Astrocyte (in vitro differentiated cells and primary cell): ENCODE measurements at regions not wholly inside any gene's neighbourhood (a gene's known extent, or its start where the extent isn't known, plus 50 kb on each side); places are given as distances from the start of the nearest gene placed in this dataset.

Source experiments
- DNase-seq: peaks from one replicate; pipeline ENCODE4 v3.0.0-alpha.2; 2010; ENCODE audit warnings: low read depth
- FAIRE-seq: peaks from 2 replicates; lab custom pipeline; 2011; peaks lifted over from hg19 to GRCh38; lab: Jason Lieb, UNC
- H2AFZ ChIP-seq: 2 replicates; pipeline ENCODE4 v1.6.0; 2012; ENCODE audit warnings: low read depth, low read length, inconsistent platforms
- H3K27ac ChIP-seq: 2 replicates; pipeline ENCODE4 v1.5.1; 2011; ENCODE audit warnings: low read depth, low read length, inconsistent platforms
- H3K27me3 ChIP-seq: 2 replicates; pipeline ENCODE4 v1.6.0; 2011; ENCODE audit warnings: low read length, inconsistent platforms; ENCODE audit not compliant: insufficient read depth
- H3K36me3 ChIP-seq: 2 replicates; pipeline ENCODE4 v1.5.1; 2011; ENCODE audit warnings: low read length, inconsistent platforms; ENCODE audit not compliant: insufficient read depth
- H3K4me1 ChIP-seq: 2 replicates; pipeline ENCODE4 v1.5.1; 2011; ENCODE audit warnings: low read length, inconsistent platforms; ENCODE audit not compliant: insufficient read depth
- H3K4me2 ChIP-seq: 2 replicates; pipeline ENCODE4 v1.6.0; 2012; ENCODE audit warnings: low read length, inconsistent platforms
- H3K4me3 ChIP-seq: 2 replicates; pipeline ENCODE4 v1.5.1; 2011; ENCODE audit warnings: low read depth, mild to moderate bottlenecking, low read length, inconsistent platforms; ENCODE audit not compliant: insufficient read depth
- H3K79me2 ChIP-seq: 2 replicates; pipeline ENCODE4 v1.6.0; 2012; ENCODE audit warnings: mild to moderate bottlenecking, low read length, inconsistent platforms; ENCODE audit not compliant: insufficient read depth
- H3K9ac ChIP-seq: 2 replicates; pipeline ENCODE4 v1.6.0; 2012; ENCODE audit warnings: mild to moderate bottlenecking, low read length, inconsistent platforms
- H3K9me3 ChIP-seq: 2 replicates; pipeline ENCODE4 v1.5.1; 2012; ENCODE audit warnings: low read depth, mild to moderate bottlenecking, low read length, inconsistent platforms; ENCODE audit not compliant: insufficient read depth
- H4K20me1 ChIP-seq: 2 replicates; pipeline ENCODE4 v1.6.0; 2012; ENCODE audit warnings: low read length, inconsistent platforms; ENCODE audit not compliant: insufficient read depth
- H3K27ac Mint-ChIP-seq: one replicate; pipeline ENCODE4 v1.8.0; 2021; ENCODE audit warnings: mild to moderate bottlenecking, mixed read lengths; ENCODE audit not compliant: unreplicated experiment
- H3K27me3 Mint-ChIP-seq: one replicate; pipeline ENCODE4 v1.8.0; 2021; ENCODE audit warnings: low read depth, mixed read lengths; ENCODE audit not compliant: unreplicated experiment
- H3K36me3 Mint-ChIP-seq: one replicate; pipeline ENCODE4 v1.8.0; 2021; ENCODE audit warnings: low read depth, mixed read lengths; ENCODE audit not compliant: unreplicated experiment
- H3K4me1 Mint-ChIP-seq: one replicate; pipeline ENCODE4 v1.8.0; 2021; ENCODE audit warnings: low read depth, mixed read lengths; ENCODE audit not compliant: unreplicated experiment
- H3K4me3 Mint-ChIP-seq: one replicate; pipeline ENCODE4 v1.8.0; 2021; ENCODE audit warnings: mild to moderate bottlenecking, moderate library complexity, mixed read lengths; ENCODE audit not compliant: unreplicated experiment
- H3K9me3 Mint-ChIP-seq: one replicate; pipeline ENCODE4 v1.8.0; 2021; ENCODE audit warnings: mild to moderate bottlenecking, mixed read lengths; ENCODE audit not compliant: unreplicated experiment
- CTCF ChIP-seq: IDR thresholded peaks from 2 replicates; pipeline ENCODE4 v1.5.1; 2011; ENCODE audit warnings: low read depth, mild to moderate bottlenecking, inconsistent platforms, low read length, moderate library complexity; ENCODE audit not compliant: insufficient read depth
- EZH2 ChIP-seq: IDR thresholded peaks from 2 replicates; pipeline ENCODE4 v1.6.1; 2012; ENCODE audit warnings: mild to moderate bottlenecking, low read length, inconsistent platforms; ENCODE audit not compliant: insufficient read depth

- no peaks in the 10 kb centered on the region for H3K36me3 Mint-ChIP-seq
- H3K27ac Mint-ChIP-seq = no peak overlapping the region
- DNase-seq (no peak), FAIRE-seq (no peak)
- H3K4me1 Mint-ChIP-seq = no peaks in the 10 kb centered on the region
- H3K4me2 ChIP-seq = no peak overlapping the region
- no peaks in the 10 kb centered on the region for H3K9me3 Mint-ChIP-seq
- no peaks in the 10 kb centered on the region for H3K27me3 ChIP-seq
- no peaks in the 10 kb centered on the region for H3K36me3 ChIP-seq
- no peak overlapping the region for H2AFZ ChIP-seq
- H4K20me1 ChIP-seq = no peaks in the 10 kb centered on the region
- H3K4me1 ChIP-seq = no peaks in the 10 kb centered on the region
- H3K4me3 Mint-ChIP-seq = no peak overlapping the region
- TF ChIP-seq CTCF = no peak
- no peak for TF ChIP-seq EZH2
- H3K9ac ChIP-seq = no peak overlapping the region
- H3K27ac ChIP-seq = no peak overlapping the region
- H3K79me2 ChIP-seq = no peaks in the 10 kb centered on the region
- H3K4me3 ChIP-seq = no peak overlapping the region
- H3K9me3 ChIP-seq = peaks cover 4% of the 10 kb centered on the region
- peaks cover 41% of the 10 kb centered on the region for H3K27me3 Mint-ChIP-seq
Observed at GRCh38 chr2:23235736-23236135, 149.2 kb upstream of the KLHL29 start.

- no peaks in the 10 kb centered on the region for H3K4me1 Mint-ChIP-seq
- no peak overlapping the region for H2AFZ ChIP-seq
- TF ChIP-seq EZH2 = no peak
- no peak for TF ChIP-seq CTCF
- H3K4me3 ChIP-seq = no peak overlapping the region
- no peaks in the 10 kb centered on the region for H3K36me3 ChIP-seq
- H3K9me3 ChIP-seq = no peaks in the 10 kb centered on the region
- no peak for FAIRE-seq
- H3K79me2 ChIP-seq = no peaks in the 10 kb centered on the region
- no peak overlapping the region for H3K9ac ChIP-seq
- no peak for DNase-seq
- H3K27me3 ChIP-seq = no peaks in the 10 kb centered on the region
- no peak overlapping the region for H3K27ac Mint-ChIP-seq
- H3K36me3 Mint-ChIP-seq = no peaks in the 10 kb centered on the region
- no peaks in the 10 kb centered on the region for H4K20me1 ChIP-seq
- no peaks in the 10 kb centered on the region for H3K9me3 Mint-ChIP-seq
- H3K4me3 Mint-ChIP-seq = no peak overlapping the region
- no peak overlapping the region for H3K27ac ChIP-seq
- no peaks in the 10 kb centered on the region for H3K4me1 ChIP-seq
- H3K27me3 Mint-ChIP-seq = peaks cover 41% of the 10 kb centered on the region
- no peak overlapping the region for H3K4me2 ChIP-seq
Observed at GRCh38 chr2:23237147-23237546, 147.8 kb upstream of the KLHL29 start.

GRCh38 chr2:23238011-23238657 lies 146.8 kb upstream of the KLHL29 start:
- H3K4me3 ChIP-seq = no peak overlapping the region
- H3K4me1 ChIP-seq = no peaks in the 10 kb centered on the region
- no peaks in the 10 kb centered on the region for H3K27me3 ChIP-seq
- no peaks in the 10 kb centered on the region for H3K79me2 ChIP-seq
- no peaks in the 10 kb centered on the region for H3K9me3 Mint-ChIP-seq
- H3K4me3 Mint-ChIP-seq = no peak overlapping the region
- H3K27me3 Mint-ChIP-seq = peaks cover 39% of the 10 kb centered on the region
- H3K9me3 ChIP-seq = no peaks in the 10 kb centered on the region
- H3K4me2 ChIP-seq = no peak overlapping the region
- DNase-seq = no peak
- H3K27ac ChIP-seq = no peak overlapping the region
- H3K36me3 Mint-ChIP-seq = no peaks in the 10 kb centered on the region
- no peak for FAIRE-seq
- no peaks in the 10 kb centered on the region for H4K20me1 ChIP-seq
- H3K9ac ChIP-seq = no peak overlapping the region
- H3K4me1 Mint-ChIP-seq = no peaks in the 10 kb centered on the region
- no peak overlapping the region for H3K27ac Mint-ChIP-seq
- TF ChIP-seq CTCF (no peak), EZH2 (no peak)
- no peak overlapping the region for H2AFZ ChIP-seq
- H3K36me3 ChIP-seq = no peaks in the 10 kb centered on the region
